Brain microvascular endothelial cell (primary cell): ENCODE measurements at regions not wholly inside any gene's neighbourhood (a gene's known extent, or its start where the extent isn't known, plus 50 kb on each side); places are given as distances from the start of the nearest gene placed in this dataset.

Experiments used
- DNase-seq: peaks from one replicate; pipeline ENCODE4 v3.0.0-alpha.2; 2020
- H3K27ac ChIP-seq: fragments of 250-450 bp; sonication (Bioruptor Pico); 2 replicates; pipeline ENCODE4 v1.5.1; 2020; ENCODE audit warnings: mild to moderate bottlenecking, moderate library complexity
- H3K27me3 ChIP-seq: fragments of 250-450 bp; sonication (Bioruptor Pico); replicated peaks from 2 replicates; pipeline ENCODE4 v1.5.1; 2020; ENCODE audit warnings: mild to moderate bottlenecking
- H3K36me3 ChIP-seq: fragments of 250-450 bp; sonication (Bioruptor Pico); replicated peaks from 2 replicates; pipeline ENCODE4 v1.5.1; 2020; ENCODE audit warnings: mild to moderate bottlenecking
- H3K4me3 ChIP-seq: 2 replicates; pipeline ENCODE4 v1.5.1; 2011; ENCODE audit warnings: low read depth, mild to moderate bottlenecking, control low read depth, low read length, moderate library complexity
- CTCF ChIP-seq: IDR thresholded peaks from 2 replicates; pipeline ENCODE4 v1.5.1; 2011; ENCODE audit warnings: low read depth, mild to moderate bottlenecking, moderate library complexity, low read length, control low read depth, inconsistent platforms; ENCODE audit errors: missing control alignments
- in situ Hi-C: cut with HindIII; loops from 2 replicates; pipeline ENCODE4 v1.10.0; 2017; ENCODE audit warnings: low sequenced_read_pairs, low pct_ligation_motif_present

DNA sequence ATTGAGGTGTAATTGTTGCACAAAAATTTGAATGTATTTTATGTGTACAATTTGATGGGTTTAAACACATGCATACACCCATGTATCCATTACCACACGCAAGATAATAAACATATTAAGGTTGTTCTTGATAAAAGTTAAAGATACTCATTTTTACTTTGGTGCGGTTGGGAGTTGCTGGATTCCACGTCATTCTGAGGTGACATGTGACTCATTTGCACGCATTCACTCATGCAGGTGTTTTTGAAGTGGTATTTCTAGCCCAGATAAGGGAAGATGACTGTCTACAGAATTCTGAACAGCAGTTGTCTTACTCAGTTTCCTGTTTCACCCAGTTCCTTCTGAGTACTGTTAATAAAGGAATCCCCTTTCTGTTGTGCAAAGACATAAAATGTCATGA is 142.0 kb downstream of the RTL3 start:
- no peak for TF ChIP-seq CTCF
- Histone ChIP-seq H3K36me3 (no peaks in the 10 kb centered on the region), H3K27ac (no peak overlapping the region), H3K27me3 (no peaks in the 10 kb centered on the region), H3K4me3 (no peak overlapping the region)
- in situ Hi-C loops: no loop called here
- peak; percentile 24 for DNase-seq

DNA sequence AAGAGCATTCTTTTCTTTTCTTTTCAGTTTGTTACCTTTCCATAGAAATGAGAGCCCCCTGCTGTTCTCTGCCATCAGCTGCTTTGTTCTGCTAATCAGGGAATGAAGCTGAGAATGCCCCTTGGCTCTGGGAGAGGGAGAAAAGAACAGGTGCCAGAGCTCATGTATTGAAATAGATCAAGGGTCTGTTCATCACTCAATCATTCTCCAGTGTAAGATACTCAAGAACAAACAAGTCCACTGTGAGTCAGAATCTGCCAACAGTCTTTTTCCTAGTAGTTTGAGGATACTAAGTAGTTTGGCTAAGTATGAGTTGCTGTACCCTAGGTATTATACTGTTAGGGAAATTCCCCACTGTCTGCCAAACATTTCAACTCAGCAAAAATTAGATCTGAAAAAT is 144.3 kb downstream of the RTL3 start:
- no peak for DNase-seq
- H3K27ac ChIP-seq: no peak overlapping the region
- in situ Hi-C loops: no loop called here

DNA sequence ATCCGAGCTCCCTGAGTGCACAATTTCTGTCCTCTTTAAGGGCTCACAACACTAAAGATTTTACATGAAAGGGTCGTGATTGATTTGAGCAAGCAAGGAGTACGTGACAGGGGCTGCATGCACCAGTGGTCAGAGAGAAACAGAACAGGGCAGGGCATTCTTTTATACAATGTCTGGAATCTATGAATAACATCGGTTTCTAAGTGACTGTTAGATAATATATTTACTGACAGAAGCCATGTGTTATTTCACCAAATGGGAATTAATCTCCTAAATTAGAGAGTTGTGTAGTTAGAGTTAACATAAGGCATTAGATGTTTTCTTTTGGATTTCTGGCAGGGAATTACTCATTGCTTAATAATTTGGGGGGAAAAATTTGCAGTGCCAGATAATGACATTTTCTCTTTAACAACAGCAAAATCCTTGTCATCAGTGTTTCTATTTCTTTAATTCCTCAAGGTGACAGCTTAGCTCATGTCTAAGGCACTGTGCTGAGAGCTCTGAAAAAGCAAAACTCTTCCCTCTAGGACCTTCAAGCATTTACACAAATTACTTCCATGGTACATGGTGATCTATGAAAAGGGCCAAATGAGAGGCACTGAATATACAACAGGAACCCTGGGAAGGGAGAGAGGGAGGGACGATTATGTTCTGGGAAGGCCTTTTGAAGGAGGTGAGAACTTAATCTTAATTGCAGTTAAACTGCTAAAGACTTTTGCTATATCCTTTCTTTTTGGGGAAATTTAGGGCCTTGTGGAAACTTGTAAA is 145.0 kb downstream of the RTL3 start:
- in situ Hi-C loops: no loop called here
- Histone ChIP-seq H3K27me3 (no peaks in the 10 kb centered on the region), H3K36me3 (no peaks in the 10 kb centered on the region), H3K27ac (no peak overlapping the region), H3K4me3 (no peak overlapping the region)
- no peak for TF ChIP-seq CTCF
- no peak for DNase-seq

More for the DNA sequence above, 144.3 kb downstream of the RTL3 start:
- Histone ChIP-seq H3K36me3 (no peaks in the 10 kb centered on the region), H3K27me3 (no peaks in the 10 kb centered on the region), H3K4me3 (no peak overlapping the region)
- TF ChIP-seq CTCF: no peak

DNA sequence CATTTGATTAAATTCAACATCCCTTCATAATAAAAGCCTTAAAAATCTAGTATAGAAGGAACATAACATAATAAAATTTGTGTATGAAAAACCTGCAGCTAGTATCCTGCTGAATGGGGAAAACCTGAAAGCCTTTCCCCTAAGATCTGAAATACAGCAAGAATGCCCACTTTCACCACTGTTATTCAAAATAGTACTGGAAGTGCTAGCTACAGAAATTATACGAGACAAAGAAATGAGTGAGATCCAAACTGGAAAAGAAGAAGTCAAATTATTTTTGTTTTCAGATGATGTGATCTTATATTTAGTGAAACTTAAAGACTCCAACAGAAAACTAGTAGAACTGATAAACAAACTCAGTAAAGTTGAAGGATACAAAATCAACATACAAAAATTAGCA is 152.9 kb downstream of the RTL3 start:
- no peak overlapping the region for H3K4me3 ChIP-seq
- no peaks in the 10 kb centered on the region for H3K36me3 ChIP-seq
- no peak for DNase-seq
- in situ Hi-C loops: no loop called here
- no peak overlapping the region for H3K27ac ChIP-seq
- TF ChIP-seq CTCF: no peak
- no peaks in the 10 kb centered on the region for H3K27me3 ChIP-seq

- DNase-seq: no peak
- in situ Hi-C loops: no loop called here
- no peak overlapping the region for H3K27ac ChIP-seq
- no peak for TF ChIP-seq CTCF
- no peaks in the 10 kb centered on the region for H3K27me3 ChIP-seq
- no peaks in the 10 kb centered on the region for H3K36me3 ChIP-seq
- no peak overlapping the region for H3K4me3 ChIP-seq
Observed at GRCh38 chrX:78496483-78496882, 162.6 kb downstream of the RTL3 start.

DNA sequence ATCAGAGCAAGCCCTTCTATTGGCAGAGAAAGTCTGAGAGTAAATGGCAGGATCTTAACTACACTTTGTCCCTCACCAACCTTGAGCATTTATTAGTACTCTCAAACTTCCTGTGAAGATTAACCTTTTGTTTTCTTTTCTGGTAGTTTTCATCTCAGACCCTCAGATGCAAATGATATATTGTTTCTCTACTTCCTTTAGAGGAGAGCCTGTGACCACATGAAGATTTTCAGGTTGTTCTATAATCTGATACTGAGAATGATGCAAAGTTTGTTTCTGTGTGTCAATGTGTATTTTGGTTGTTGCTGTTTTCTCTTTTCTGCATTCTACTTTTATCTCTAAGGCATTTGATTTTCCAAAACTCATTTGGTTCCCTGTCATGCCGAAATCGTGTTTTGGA is 165.8 kb upstream of the CYSLTR1 start:
- no peak for DNase-seq
- H3K4me3 ChIP-seq: no peak overlapping the region
- H3K27me3 ChIP-seq: no peaks in the 10 kb centered on the region
- in situ Hi-C loops: no loop called here
- no peaks in the 10 kb centered on the region for H3K36me3 ChIP-seq
- H3K27ac ChIP-seq: no peak overlapping the region
- no peak for TF ChIP-seq CTCF
